Type B pancreatic cell (in vitro differentiated cells): ENCODE measurements at regions not wholly inside any gene's neighbourhood (a gene's known extent, or its start where the extent isn't known, plus 50 kb on each side); places are given as distances from the start of the nearest gene placed in this dataset.

Experiments used
- DNase-seq: peaks from one replicate; pipeline ENCODE4 v3.0.0; 2021; ENCODE audit warnings: mixed read lengths; ENCODE audit not compliant: unreplicated experiment; ENCODE audit errors: extremely low spot score
- H3K27ac Mint-ChIP-seq: 2 replicates; pipeline ENCODE4 v1.8.0; 2021; ENCODE audit warnings: mild to moderate bottlenecking, mixed read lengths
- H3K27me3 Mint-ChIP-seq: 2 replicates; pipeline ENCODE4 v1.8.0; 2021; ENCODE audit warnings: mixed read lengths
- H3K36me3 Mint-ChIP-seq: 2 replicates; pipeline ENCODE4 v1.8.0; 2021; ENCODE audit warnings: mixed read lengths
- H3K4me1 Mint-ChIP-seq: one replicate; pipeline ENCODE4 v1.8.0; 2021; ENCODE audit warnings: mixed read lengths; ENCODE audit not compliant: unreplicated experiment
- H3K4me3 Mint-ChIP-seq: 2 replicates; pipeline ENCODE4 v1.8.0; 2021; ENCODE audit warnings: mild to moderate bottlenecking, mixed read lengths
- H3K9me3 Mint-ChIP-seq: 2 replicates; pipeline ENCODE4 v1.8.0; 2021; ENCODE audit warnings: mixed read lengths
- TF ChIP-seq, protein P1 (sequence below): fragments of 200-600 bp; sonication (generic); conservative IDR thresholded peaks from 2 replicates; pipeline ENCODE4 v1.5.0; 2021; ENCODE audit warnings: antibody characterized with exemption, mild to moderate bottlenecking

DNA sequence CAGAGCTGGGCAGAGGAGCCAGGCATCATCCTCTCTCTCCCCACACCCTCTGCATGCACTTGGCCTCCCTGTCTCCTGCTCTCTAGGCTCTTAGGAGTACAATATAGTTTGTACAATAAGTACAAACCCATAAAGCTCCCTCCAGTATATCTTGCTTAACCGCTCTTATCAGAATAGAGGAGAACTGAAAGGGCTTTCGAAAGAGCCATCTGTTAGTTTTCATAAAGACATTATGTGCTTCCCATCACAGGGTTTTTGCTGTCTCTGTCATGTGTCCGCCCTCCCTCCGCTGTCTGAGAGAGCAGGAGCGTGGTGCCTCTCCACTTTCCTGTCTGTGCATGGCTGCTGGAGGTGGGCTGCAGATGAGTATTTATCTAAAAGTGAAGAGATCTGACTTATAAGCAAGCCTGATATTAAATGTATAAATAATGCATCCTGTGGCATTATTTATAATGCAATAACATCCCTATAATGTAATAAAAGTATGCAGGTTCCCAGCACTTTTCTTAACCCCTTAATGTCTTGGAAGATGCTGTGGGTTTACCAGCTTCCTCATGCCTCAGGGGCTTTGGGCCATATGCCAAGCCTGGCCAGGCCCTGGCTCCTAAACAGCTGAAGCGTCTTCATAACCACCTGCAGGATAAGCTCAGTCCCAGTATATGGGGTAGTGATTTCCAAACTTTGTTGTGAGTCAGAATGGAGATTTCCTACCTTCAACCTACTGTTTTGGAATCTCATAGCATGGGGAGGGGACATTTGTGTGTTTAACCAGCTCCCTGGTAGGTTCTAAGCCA is 297.1 kb downstream of the DHX35 start:
- no peaks in the 10 kb centered on the region for H3K36me3 Mint-ChIP-seq
- H3K9me3 Mint-ChIP-seq = peaks cover 5% of the 10 kb centered on the region
- H3K4me1 Mint-ChIP-seq = no peaks in the 10 kb centered on the region
- no peak for DNase-seq
- peaks cover 25% of the 10 kb centered on the region for H3K27me3 Mint-ChIP-seq
- H3K27ac Mint-ChIP-seq = no peak overlapping the region
- TF ChIP-seq, protein P1, sequence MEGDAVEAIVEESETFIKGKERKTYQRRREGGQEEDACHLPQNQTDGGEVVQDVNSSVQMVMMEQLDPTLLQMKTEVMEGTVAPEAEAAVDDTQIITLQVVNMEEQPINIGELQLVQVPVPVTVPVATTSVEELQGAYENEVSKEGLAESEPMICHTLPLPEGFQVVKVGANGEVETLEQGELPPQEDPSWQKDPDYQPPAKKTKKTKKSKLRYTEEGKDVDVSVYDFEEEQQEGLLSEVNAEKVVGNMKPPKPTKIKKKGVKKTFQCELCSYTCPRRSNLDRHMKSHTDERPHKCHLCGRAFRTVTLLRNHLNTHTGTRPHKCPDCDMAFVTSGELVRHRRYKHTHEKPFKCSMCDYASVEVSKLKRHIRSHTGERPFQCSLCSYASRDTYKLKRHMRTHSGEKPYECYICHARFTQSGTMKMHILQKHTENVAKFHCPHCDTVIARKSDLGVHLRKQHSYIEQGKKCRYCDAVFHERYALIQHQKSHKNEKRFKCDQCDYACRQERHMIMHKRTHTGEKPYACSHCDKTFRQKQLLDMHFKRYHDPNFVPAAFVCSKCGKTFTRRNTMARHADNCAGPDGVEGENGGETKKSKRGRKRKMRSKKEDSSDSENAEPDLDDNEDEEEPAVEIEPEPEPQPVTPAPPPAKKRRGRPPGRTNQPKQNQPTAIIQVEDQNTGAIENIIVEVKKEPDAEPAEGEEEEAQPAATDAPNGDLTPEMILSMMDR = no peak
- H3K4me3 Mint-ChIP-seq = no peak overlapping the region

DNA sequence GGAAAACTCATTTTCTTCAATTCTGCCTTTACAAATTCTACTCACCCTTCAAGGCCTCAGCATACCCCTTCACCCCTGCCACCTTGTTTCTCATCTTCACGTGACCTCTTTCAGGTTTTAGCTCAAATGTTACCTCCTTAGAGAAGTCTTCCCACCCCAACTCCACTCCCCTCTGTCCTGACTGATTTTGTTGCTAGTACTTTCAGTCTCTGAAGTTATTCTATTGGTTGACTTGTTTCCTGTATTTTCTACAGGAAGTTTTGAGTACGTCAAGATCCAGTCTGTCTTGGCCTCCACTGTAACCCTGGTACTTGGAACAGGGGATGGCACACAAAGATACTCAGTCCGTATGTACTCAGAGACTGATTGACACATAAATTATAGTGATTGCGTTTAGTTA is 296.1 kb downstream of the DHX35 start:
- no peaks in the 10 kb centered on the region for H3K36me3 Mint-ChIP-seq
- peaks cover 22% of the 10 kb centered on the region for H3K27me3 Mint-ChIP-seq
- peaks cover 5% of the 10 kb centered on the region for H3K9me3 Mint-ChIP-seq
- TF ChIP-seq, protein P1 = no peak
- H3K4me3 Mint-ChIP-seq = no peak overlapping the region
- no peak overlapping the region for H3K27ac Mint-ChIP-seq
- H3K4me1 Mint-ChIP-seq = peaks cover 4% of the 10 kb centered on the region
- DNase-seq = no peak

DNA sequence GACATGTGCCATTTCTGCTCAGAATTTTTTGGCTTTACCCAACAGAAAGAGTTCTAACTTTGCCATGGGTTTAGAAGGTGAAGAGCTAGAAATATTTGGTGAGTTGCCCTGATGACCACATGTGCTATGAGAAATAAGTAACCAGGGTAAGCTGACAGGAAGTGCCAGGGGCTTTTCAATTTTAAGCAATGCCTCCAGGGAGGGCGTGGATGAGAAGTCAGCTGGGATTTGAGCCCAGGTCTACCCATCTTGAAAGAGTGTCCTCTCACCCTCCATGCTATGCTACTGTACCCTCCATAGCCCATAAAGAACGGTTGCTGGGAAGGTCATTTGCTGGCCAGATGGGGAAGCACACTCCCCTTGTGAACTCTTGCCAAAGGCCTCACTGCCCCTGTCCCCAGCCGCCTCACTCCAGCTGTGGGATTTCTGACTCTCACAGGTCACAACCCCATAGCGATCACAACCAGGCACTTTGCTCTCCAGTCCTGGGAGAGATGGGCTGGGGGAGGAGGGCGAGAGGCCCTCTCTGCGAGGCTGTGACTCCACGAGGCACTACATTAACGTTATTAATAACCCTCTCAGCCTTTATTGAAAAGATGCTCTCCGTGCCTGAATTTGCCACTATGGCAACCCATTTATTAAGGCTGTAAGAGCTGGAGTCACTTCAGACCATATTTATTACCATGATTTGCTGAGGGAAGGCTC is 291.1 kb downstream of the DHX35 start:
- TF ChIP-seq, protein P1 = no peak
- DNase-seq = no peak
- Mint-ChIP-seq H3K4me1 (peaks cover 25% of the 10 kb centered on the region), H3K4me3 (no peak overlapping the region), H3K27ac (no peak overlapping the region), H3K36me3 (no peaks in the 10 kb centered on the region), H3K27me3 (peaks cover 12% of the 10 kb centered on the region), H3K9me3 (no peaks in the 10 kb centered on the region)

DNA sequence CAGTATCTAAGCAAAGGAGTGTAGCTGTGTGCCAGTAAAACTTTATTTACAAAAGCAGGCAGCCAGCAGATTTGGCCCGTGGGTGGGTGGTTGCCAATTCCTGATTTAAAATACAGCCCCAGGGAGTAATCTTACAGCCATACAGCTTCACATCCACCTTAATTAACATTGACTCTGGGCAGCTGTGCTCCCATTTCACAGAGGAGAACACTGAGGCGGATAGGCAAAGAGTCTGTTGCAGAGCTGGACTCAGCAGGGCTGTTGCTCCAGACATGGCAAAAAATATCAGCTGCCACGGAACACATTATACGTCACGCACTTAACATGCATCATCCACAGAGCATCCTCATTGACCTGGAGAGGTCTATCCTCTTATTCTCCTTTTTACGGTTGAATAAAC is 289.9 kb downstream of the DHX35 start:
- Mint-ChIP-seq H3K27ac (no peak overlapping the region), H3K4me3 (no peak overlapping the region), H3K36me3 (no peaks in the 10 kb centered on the region), H3K4me1 (peaks cover 32% of the 10 kb centered on the region), H3K27me3 (peaks cover 19% of the 10 kb centered on the region), H3K9me3 (no peaks in the 10 kb centered on the region)
- no peak for DNase-seq
- TF ChIP-seq, protein P1 = no peak

- no peak overlapping the region for H3K27ac Mint-ChIP-seq
- peaks cover 21% of the 10 kb centered on the region for H3K27me3 Mint-ChIP-seq
- no peak overlapping the region for H3K4me3 Mint-ChIP-seq
- H3K4me1 Mint-ChIP-seq = peaks cover 32% of the 10 kb centered on the region
- TF ChIP-seq, protein P1 = no peak
- no peaks in the 10 kb centered on the region for H3K9me3 Mint-ChIP-seq
- DNase-seq = no peak
- H3K36me3 Mint-ChIP-seq = no peaks in the 10 kb centered on the region
Measured at GRCh38 chr20:39249798-39250197, 287.7 kb downstream of the DHX35 start.
